Ectodermal cell (in vitro differentiated cells): ENCODE measurements at regions not wholly inside any gene's neighbourhood (a gene's known extent, or its start where the extent isn't known, plus 50 kb on each side); places are given as distances from the start of the nearest gene placed in this dataset.

Experiments
- H3K27ac ChIP-seq: 2 replicates; pipeline ENCODE4 v1.7.0; 2013; ENCODE audit warnings: mild to moderate bottlenecking, low read depth, low read length; ENCODE audit not compliant: insufficient read depth, poor library complexity, severe bottlenecking
- H3K27me3 ChIP-seq: 2 replicates; pipeline ENCODE4 v1.7.0; 2013; ENCODE audit warnings: mild to moderate bottlenecking, low read length; ENCODE audit not compliant: insufficient read depth, control insufficient read depth, poor library complexity, severe bottlenecking
- H3K36me3 ChIP-seq: one replicate; pipeline ENCODE4 v1.7.0; 2013; ENCODE audit warnings: low read length; ENCODE audit not compliant: control insufficient read depth, insufficient read depth
- H3K4me1 ChIP-seq: one replicate; pipeline ENCODE4 v1.7.0; 2013; ENCODE audit warnings: low read length; ENCODE audit not compliant: control insufficient read depth, insufficient read depth
- H3K4me3 ChIP-seq: 2 replicates; pipeline ENCODE4 v1.7.0; 2013; ENCODE audit warnings: low read depth, low read length, control low read depth; ENCODE audit not compliant: insufficient read depth
- H3K9me3 ChIP-seq: 2 replicates; pipeline ENCODE4 v1.7.0; 2013; ENCODE audit warnings: mild to moderate bottlenecking, low read length, moderate library complexity; ENCODE audit not compliant: control insufficient read depth
- WGBS, 2 experiments: methylation state at CpG; one replicate each; pipeline ENCODE4 v1.1.7; 2013; ENCODE audit warnings: missing lambda C conversion rate in 2 of 2; 5-methylcytosine and 5-hydroxymethylcytosine counted together

- H3K4me3 ChIP-seq, result no peak overlapping the region
- no peaks in the 10 kb centered on the region for H3K36me3 ChIP-seq
- no peaks in the 10 kb centered on the region for H3K27me3 ChIP-seq
- WGBS, 2 experiments, result 95 to 98% methylated on average over 2 of the region's 2 CpGs
- H3K27ac ChIP-seq, result no peak overlapping the region
- H3K9me3 ChIP-seq, result no peaks in the 10 kb centered on the region
- no peaks in the 10 kb centered on the region for H3K4me1 ChIP-seq
These were observed 470.4 kb upstream of the SLC35B3 start for GRCh38 chr6:8905757-8906156.

GRCh38 chr6:8904754-8905153 lies 469.4 kb upstream of the SLC35B3 start:
- no peak overlapping the region for H3K27ac ChIP-seq
- WGBS, 2 experiments, result 43% methylated on average over 3 of the region's 3 CpGs

GRCh38 chr6:8900056-8900455 lies 464.7 kb upstream of the SLC35B3 start:
- H3K27me3 ChIP-seq, result no peaks in the 10 kb centered on the region
- no peaks in the 10 kb centered on the region for H3K36me3 ChIP-seq
- no peaks in the 10 kb centered on the region for H3K4me1 ChIP-seq
- no peak overlapping the region for H3K4me3 ChIP-seq
- WGBS, 2 experiments, result 93 to 100% methylated on average over 2 to 3 of the region's 3 CpGs
- H3K27ac ChIP-seq, result no peak overlapping the region
- H3K9me3 ChIP-seq, result no peaks in the 10 kb centered on the region

More at GRCh38 chr6:8904754-8905153, 469.4 kb upstream of the SLC35B3 start:
- no peaks in the 10 kb centered on the region for H3K9me3 ChIP-seq
- no peaks in the 10 kb centered on the region for H3K36me3 ChIP-seq
- no peak overlapping the region for H3K4me3 ChIP-seq
- no peaks in the 10 kb centered on the region for H3K27me3 ChIP-seq
- H3K4me1 ChIP-seq, result no peaks in the 10 kb centered on the region

- Histone ChIP-seq H3K36me3 (no peaks in the 10 kb centered on the region), H3K27ac (no peak overlapping the region), H3K4me1 (no peaks in the 10 kb centered on the region), H3K4me3 (no peak overlapping the region), H3K27me3 (no peaks in the 10 kb centered on the region), H3K9me3 (no peaks in the 10 kb centered on the region)
- 91 to 92% methylated on average over 6 of the region's 6 CpGs for WGBS, 2 experiments
These were observed 454.2 kb upstream of the SLC35B3 start for GRCh38 chr6:8889514-8889913.

GRCh38 chr6:8888468-8888867 lies 453.1 kb upstream of the SLC35B3 start:
- 78 to 85% methylated on average over 3 of the region's 3 CpGs for WGBS, 2 experiments

GRCh38 chr6:8881663-8882062 lies 446.3 kb upstream of the SLC35B3 start:
- Histone ChIP-seq H3K4me1 (no peaks in the 10 kb centered on the region), H3K27ac (no peak overlapping the region), H3K36me3 (no peaks in the 10 kb centered on the region), H3K4me3 (no peak overlapping the region), H3K27me3 (no peaks in the 10 kb centered on the region), H3K9me3 (no peaks in the 10 kb centered on the region)
- WGBS, 2 experiments, result 0% methylated on average over 1 of the region's 1 CpG

More at GRCh38 chr6:8888468-8888867, 453.1 kb upstream of the SLC35B3 start:
- Histone ChIP-seq H3K36me3 (no peaks in the 10 kb centered on the region), H3K27ac (no peak overlapping the region), H3K4me1 (no peaks in the 10 kb centered on the region), H3K4me3 (no peak overlapping the region), H3K27me3 (no peaks in the 10 kb centered on the region), H3K9me3 (no peaks in the 10 kb centered on the region)

- no peaks in the 10 kb centered on the region for H3K9me3 ChIP-seq
- no peak overlapping the region for H3K27ac ChIP-seq
- no peaks in the 10 kb centered on the region for H3K4me1 ChIP-seq
- H3K4me3 ChIP-seq, result no peak overlapping the region
- H3K27me3 ChIP-seq, result no peaks in the 10 kb centered on the region
- no peaks in the 10 kb centered on the region for H3K36me3 ChIP-seq
- 85 to 95% methylated on average over 1 of the region's 1 CpG for WGBS, 2 experiments
These were observed 444.0 kb upstream of the SLC35B3 start for GRCh38 chr6:8879334-8879733.

- 96 to 99% methylated on average over 4 of the region's 4 CpGs for WGBS, 2 experiments
- Histone ChIP-seq H3K4me1 (no peaks in the 10 kb centered on the region), H3K4me3 (no peak overlapping the region), H3K36me3 (no peaks in the 10 kb centered on the region), H3K27ac (no peak overlapping the region), H3K9me3 (no peaks in the 10 kb centered on the region), H3K27me3 (no peaks in the 10 kb centered on the region)
These were observed 440.6 kb upstream of the SLC35B3 start for GRCh38 chr6:8875986-8876385.

- Histone ChIP-seq H3K4me3 (no peak overlapping the region), H3K9me3 (no peaks in the 10 kb centered on the region), H3K27me3 (no peaks in the 10 kb centered on the region), H3K36me3 (no peaks in the 10 kb centered on the region), H3K27ac (no peak overlapping the region), H3K4me1 (no peaks in the 10 kb centered on the region)
- WGBS, 2 experiments, result 90 to 93% methylated on average over 3 of the region's 3 CpGs
These were observed 437.2 kb upstream of the SLC35B3 start for GRCh38 chr6:8872589-8872988.

- H3K4me1 ChIP-seq, result no peaks in the 10 kb centered on the region
- H3K27me3 ChIP-seq, result no peaks in the 10 kb centered on the region
- no peak overlapping the region for H3K27ac ChIP-seq
- 91 to 96% methylated on average over 3 of the region's 3 CpGs for WGBS, 2 experiments
- H3K9me3 ChIP-seq, result no peaks in the 10 kb centered on the region
- no peaks in the 10 kb centered on the region for H3K36me3 ChIP-seq
- H3K4me3 ChIP-seq, result no peak overlapping the region
These were observed 430.1 kb upstream of the SLC35B3 start for GRCh38 chr6:8865451-8865850.

- Histone ChIP-seq H3K9me3 (no peaks in the 10 kb centered on the region), H3K36me3 (no peaks in the 10 kb centered on the region), H3K27me3 (no peaks in the 10 kb centered on the region), H3K27ac (no peak overlapping the region), H3K4me3 (no peak overlapping the region), H3K4me1 (no peaks in the 10 kb centered on the region)
These were observed 425.3 kb upstream of the SLC35B3 start for GRCh38 chr6:8860671-8861070.
